HEK293 (cell line): ENCODE measurements at regions not wholly inside any gene's neighbourhood (a gene's known extent, or its start where the extent isn't known, plus 50 kb on each side); places are given as distances from the start of the nearest gene placed in this dataset.

Experiments used
- CTCF ChIA-PET: fragments of 350-600 bp; formaldehyde crosslinking; extraction: SDS; loops from one replicate; lab custom pipeline; 2021; ENCODE audit warnings: antibody characterized with exemption; lab: Yijun Ruan, JAX
- POLR2A ChIA-PET: fragments of 300-600 bp; formaldehyde crosslinking; extraction: SDS; loops from one replicate; lab custom pipeline; 2020; ENCODE audit warnings: antibody characterized with exemption, inconsistent platforms; lab: Yijun Ruan, JAX
- H3K27ac ChIP-seq: fragments of 200-500 bp; sonication (Bioruptor generic); 2 replicates; pipeline ENCODE4 v1.5.1; 2014; ENCODE audit warnings: low read depth, low read length, control low read depth, inconsistent platforms; ENCODE audit errors: extremely low read depth
- H3K36me3 ChIP-seq, 2 experiments: fragments of 200-500 bp in 1 of 2; sonication (Bioruptor generic) in 1 of 2; 1 replicate in 1 of 2; 2 replicates in 1 of 2; pipeline ENCODE4 v1.5.1; 2014 to 2017; ENCODE audit warnings: inconsistent platforms in 2 of 2, low read length in 2 of 2; ENCODE audit not compliant: control insufficient read depth in 2 of 2, insufficient read depth in 1 of 2
- H3K4me1 ChIP-seq: fragments of 200-500 bp; sonication (Bioruptor generic); 2 replicates; pipeline ENCODE4 v1.5.1; 2014; ENCODE audit warnings: mild to moderate bottlenecking, low read length, inconsistent platforms; ENCODE audit not compliant: control insufficient read depth, insufficient read depth
- H3K4me3 ChIP-seq: 2 replicates; pipeline ENCODE4 v1.5.1; 2011; ENCODE audit warnings: low read depth, mild to moderate bottlenecking, control low read depth, low read length, moderate library complexity
- H3K9me3 ChIP-seq: fragments of 200-500 bp; sonication (Bioruptor generic); 2 replicates; pipeline ENCODE4 v1.5.1; 2014; ENCODE audit warnings: low read depth, low read length, inconsistent platforms; ENCODE audit not compliant: control insufficient read depth, insufficient read depth
- BCL11A ChIP-seq: fragments of 450-650 bp; formaldehyde crosslinking; IDR thresholded peaks from 2 replicates; pipeline ENCODE4 v1.5.1; 2016; ENCODE audit warnings: low read depth, missing biosample characterization, missing genetic modification characterization
- KLF1 ChIP-seq: fragments of 450-650 bp; formaldehyde crosslinking; IDR thresholded peaks from 2 replicates; pipeline ENCODE4 v1.5.1; 2016; ENCODE audit warnings: missing biosample characterization, missing genetic modification characterization
- KLF7 ChIP-seq: fragments of 450-650 bp; formaldehyde crosslinking; IDR thresholded peaks from 2 replicates; pipeline ENCODE4 v1.5.1; 2016; ENCODE audit warnings: missing biosample characterization, missing genetic modification characterization, borderline replicate concordance
- OVOL3 ChIP-seq: fragments of 450-650 bp; formaldehyde crosslinking; IDR thresholded peaks from 2 replicates; pipeline ENCODE4 v1.5.1; 2016; ENCODE audit warnings: missing biosample characterization, missing genetic modification characterization
- PATZ1 ChIP-seq: fragments of 450-650 bp; formaldehyde crosslinking; IDR thresholded peaks from 2 replicates; pipeline ENCODE4 v1.5.1; 2016; ENCODE audit warnings: missing biosample characterization, missing genetic modification characterization
- RBAK ChIP-seq: fragments of 450-650 bp; formaldehyde crosslinking; IDR thresholded peaks from 2 replicates; pipeline ENCODE4 v1.5.1; 2016; ENCODE audit warnings: missing biosample characterization, missing genetic modification characterization
- SALL2 ChIP-seq: fragments of 450-650 bp; formaldehyde crosslinking; IDR thresholded peaks from 2 replicates; pipeline ENCODE4 v1.5.0; 2017; ENCODE audit warnings: missing biosample characterization, mild to moderate bottlenecking, missing genetic modification characterization, borderline replicate concordance
- TSHZ1 ChIP-seq: fragments of 450-650 bp; formaldehyde crosslinking; IDR thresholded peaks from 2 replicates; pipeline ENCODE4 v1.5.1; 2016; ENCODE audit warnings: missing biosample characterization, missing genetic modification characterization, borderline replicate concordance
- ZBTB1 ChIP-seq: fragments of 450-650 bp; formaldehyde crosslinking; IDR thresholded peaks from 2 replicates; pipeline ENCODE4 v1.5.1; 2016; ENCODE audit warnings: missing biosample characterization, missing genetic modification characterization
- ZBTB10 ChIP-seq: fragments of 450-650 bp; formaldehyde crosslinking; IDR thresholded peaks from 2 replicates; pipeline ENCODE4 v1.5.1; 2016; ENCODE audit warnings: missing biosample characterization, missing genetic modification characterization
- ZNF112 ChIP-seq: fragments of 450-650 bp; formaldehyde crosslinking; IDR thresholded peaks from 2 replicates; pipeline ENCODE4 v1.5.0; 2017; ENCODE audit warnings: missing biosample characterization, missing genetic modification characterization
- ZNF148 ChIP-seq: fragments of 450-650 bp; formaldehyde crosslinking; IDR thresholded peaks from 2 replicates; pipeline ENCODE4 v1.5.0; 2017; ENCODE audit warnings: missing biosample characterization, missing genetic modification characterization, borderline replicate concordance
- ZNF221 ChIP-seq: fragments of 450-650 bp; formaldehyde crosslinking; IDR thresholded peaks from 2 replicates; pipeline ENCODE4 v1.5.1; 2017; ENCODE audit warnings: missing biosample characterization, missing genetic modification characterization, borderline replicate concordance
- ZNF37A ChIP-seq: fragments of 450-650 bp; IDR thresholded peaks from 2 replicates; pipeline ENCODE4 v1.5.1; 2018; ENCODE audit warnings: missing biosample characterization, missing genetic modification characterization
- ZNF473 ChIP-seq: fragments of 450-650 bp; formaldehyde crosslinking; IDR thresholded peaks from 2 replicates; pipeline ENCODE4 v1.5.1; 2017; ENCODE audit warnings: missing biosample characterization, missing genetic modification characterization
- ZNF585B ChIP-seq: fragments of 450-650 bp; formaldehyde crosslinking; IDR thresholded peaks from 2 replicates; pipeline ENCODE4 v1.5.1; 2016; ENCODE audit warnings: missing biosample characterization, missing genetic modification characterization
- ZNF645 ChIP-seq: fragments of 450-650 bp; formaldehyde crosslinking; IDR thresholded peaks from 2 replicates; pipeline ENCODE4; 2016; ENCODE audit warnings: missing biosample characterization, missing genetic modification characterization
- ZNF654 ChIP-seq: fragments of 450-650 bp; formaldehyde crosslinking; IDR thresholded peaks from 2 replicates; pipeline ENCODE4 v1.5.1; 2016; ENCODE audit warnings: low read depth, missing biosample characterization, missing genetic modification characterization
- ZNF664 ChIP-seq: fragments of 450-650 bp; formaldehyde crosslinking; IDR thresholded peaks from 2 replicates; pipeline ENCODE4 v1.5.1; 2016; ENCODE audit warnings: missing biosample characterization, missing genetic modification characterization
- ZNF707 ChIP-seq: fragments of 450-650 bp; formaldehyde crosslinking; IDR thresholded peaks from 2 replicates; pipeline ENCODE4 v1.5.1; 2016; ENCODE audit warnings: missing biosample characterization, missing genetic modification characterization

GRCh38 chr4:153970169-153970568 lies 181.3 kb upstream of the SFRP2 start:
- no peak overlapping the region for H3K27ac ChIP-seq
- TF ChIP-seq ZNF664 (tag by site-specific recombination) (no peak), SALL2 (tag by site-specific recombination) (no peak), ZNF473 (tag by site-specific recombination) (no peak), ZBTB10 (tag by site-specific recombination) (no peak), ZNF707 (no peak), BCL11A (tag by site-specific recombination) (no peak), ZNF221 (tag by site-specific recombination) (no peak), ZNF148 (tag by site-specific recombination) (no peak), ZNF37A (no peak), ZNF112 (tag by site-specific recombination) (no peak), ZNF645 (tag by site-specific recombination) (no peak), ZBTB1 (tag by site-specific recombination) (no peak), ZNF654 (tag by site-specific recombination) (no peak), PATZ1 (tag by site-specific recombination) (no peak), RBAK (no peak), KLF7 (tag by site-specific recombination) (no peak), ZNF585B (no peak), KLF1 (tag by site-specific recombination) (no peak), OVOL3 (no peak), TSHZ1 (tag by site-specific recombination) (no peak)
- H3K36me3 ChIP-seq = no peaks in the 10 kb centered on the region
- ChIA-PET CTCF (interaction anchor here (0.6 kb wide), 1 partner anchor 444 kb away, joined by 3 read pairs; no protein-coding TSS in a partner anchor), POLR2A (no interaction called here)
- no peaks in the 10 kb centered on the region for H3K4me1 ChIP-seq
- no peak overlapping the region for H3K4me3 ChIP-seq
- no peaks in the 10 kb centered on the region for H3K9me3 ChIP-seq
